MM.1S (cell line): ENCODE measurements at regions not wholly inside any gene's neighbourhood (a gene's known extent, or its start where the extent isn't known, plus 50 kb on each side); places are given as distances from the start of the nearest gene placed in this dataset.

Experiments
- EZH2 ChIP-seq: fragments of 300-600 bp; sonication (generic); optimal IDR thresholded peaks from 2 replicates; pipeline ENCODE3; 2017; ENCODE audit warnings: low read depth, mild to moderate bottlenecking, antibody characterized with exemption, low read length, mixed read lengths
- EZH2phosphoT487 ChIP-seq: fragments of 300-600 bp; sonication (generic); IDR thresholded peaks from 2 replicates; pipeline ENCODE4 v1.6.1; 2018; ENCODE audit warnings: antibody characterized with exemption, low read length
- TF ChIP-seq, protein P1 (sequence below): fragments of 300-600 bp; sonication (generic); IDR thresholded peaks from 2 replicates; pipeline ENCODE4 v1.5.1; 2016; ENCODE audit warnings: antibody characterized with exemption, low read length, mixed read lengths

DNA sequence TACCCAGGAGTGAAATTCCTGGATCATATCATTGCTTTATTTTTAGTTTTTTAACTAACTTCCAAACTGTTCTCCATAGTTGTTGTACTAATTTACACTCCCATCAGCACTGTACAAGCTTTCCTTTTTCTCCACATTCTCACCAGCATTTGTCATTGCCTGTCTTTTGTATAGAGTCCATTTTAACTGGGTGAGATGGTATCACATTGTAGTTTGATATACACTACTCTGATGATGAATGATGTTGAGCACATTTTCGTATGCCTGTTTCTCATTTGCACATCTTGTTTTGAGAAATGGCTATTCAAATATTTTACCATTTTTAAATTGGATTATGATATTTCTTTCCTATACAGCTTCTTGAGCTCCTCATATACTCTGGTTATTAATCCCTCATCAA lies 1586.6 kb downstream of the SI start:
- TF ChIP-seq, protein P1, sequence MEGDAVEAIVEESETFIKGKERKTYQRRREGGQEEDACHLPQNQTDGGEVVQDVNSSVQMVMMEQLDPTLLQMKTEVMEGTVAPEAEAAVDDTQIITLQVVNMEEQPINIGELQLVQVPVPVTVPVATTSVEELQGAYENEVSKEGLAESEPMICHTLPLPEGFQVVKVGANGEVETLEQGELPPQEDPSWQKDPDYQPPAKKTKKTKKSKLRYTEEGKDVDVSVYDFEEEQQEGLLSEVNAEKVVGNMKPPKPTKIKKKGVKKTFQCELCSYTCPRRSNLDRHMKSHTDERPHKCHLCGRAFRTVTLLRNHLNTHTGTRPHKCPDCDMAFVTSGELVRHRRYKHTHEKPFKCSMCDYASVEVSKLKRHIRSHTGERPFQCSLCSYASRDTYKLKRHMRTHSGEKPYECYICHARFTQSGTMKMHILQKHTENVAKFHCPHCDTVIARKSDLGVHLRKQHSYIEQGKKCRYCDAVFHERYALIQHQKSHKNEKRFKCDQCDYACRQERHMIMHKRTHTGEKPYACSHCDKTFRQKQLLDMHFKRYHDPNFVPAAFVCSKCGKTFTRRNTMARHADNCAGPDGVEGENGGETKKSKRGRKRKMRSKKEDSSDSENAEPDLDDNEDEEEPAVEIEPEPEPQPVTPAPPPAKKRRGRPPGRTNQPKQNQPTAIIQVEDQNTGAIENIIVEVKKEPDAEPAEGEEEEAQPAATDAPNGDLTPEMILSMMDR, result no peak
- TF ChIP-seq EZH2 (no peak), EZH2phosphoT487 (no peak)
